GM23338 (cell line): ENCODE measurements at regions not wholly inside any gene's neighbourhood (a gene's known extent, or its start where the extent isn't known, plus 50 kb on each side); places are given as distances from the start of the nearest gene placed in this dataset.

Experiments used
- STAT1 ChIP-seq: IDR thresholded peaks from one replicate; pipeline ENCODE4 v1.6.1; 2016; ENCODE audit warnings: antibody characterized with exemption; ENCODE audit not compliant: unreplicated experiment
- ZNF114 ChIP-seq: fragments of 250-450 bp; sonication (Bioruptor Pico); IDR thresholded peaks from 2 replicates; pipeline ENCODE4 v1.5.0; 2020; ENCODE audit warnings: mild to moderate bottlenecking, moderate library complexity
- ZNF331 ChIP-seq: fragments of 250-450 bp; sonication (Bioruptor Pico); IDR thresholded peaks from 2 replicates; pipeline ENCODE4 v1.5.0; 2020; ENCODE audit warnings: low read depth, mild to moderate bottlenecking, moderate library complexity
- TF ChIP-seq, protein P1 (sequence below): fragments of 250-450 bp; sonication (Bioruptor Pico); IDR thresholded peaks from 2 replicates; pipeline ENCODE4 v1.5.0; 2020; ENCODE audit warnings: mild to moderate bottlenecking, moderate library complexity
- TF ChIP-seq, protein P2 (sequence below): IDR thresholded peaks from one replicate; pipeline ENCODE4 v1.6.1; 2018; ENCODE audit warnings: antibody characterized with exemption; ENCODE audit not compliant: unreplicated experiment

DNA sequence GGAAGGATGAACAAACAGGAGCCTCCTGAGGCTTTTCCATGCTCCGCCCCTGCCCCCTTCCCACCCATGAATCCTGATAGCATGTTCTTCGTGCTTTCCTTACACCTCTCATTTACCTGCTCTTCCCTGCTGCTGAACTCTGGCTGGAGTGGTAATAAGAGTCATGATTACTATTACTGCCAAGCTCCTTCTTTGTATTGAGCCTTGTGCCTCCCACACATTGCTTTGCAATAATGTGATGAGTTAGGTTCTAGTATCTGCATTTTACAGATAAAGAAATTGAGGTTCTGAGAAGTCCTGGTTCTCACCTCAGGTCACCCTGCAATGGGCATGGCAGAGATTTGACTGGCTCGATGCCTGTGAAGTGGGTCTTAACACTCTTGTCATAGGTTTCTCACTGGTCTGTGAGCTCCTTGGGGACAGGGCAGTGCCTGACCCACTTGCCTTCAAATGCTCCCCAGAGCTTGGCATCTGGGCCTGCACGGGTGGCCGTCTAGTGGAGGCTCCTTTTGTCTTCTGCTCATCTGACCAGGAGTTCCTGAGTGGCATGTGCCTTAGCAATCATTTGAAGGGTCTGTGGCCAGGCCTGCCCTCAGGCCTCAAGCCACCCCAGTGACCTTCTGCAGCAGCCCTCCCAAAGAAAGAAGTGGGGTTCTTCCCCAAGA, 309.2 kb upstream of the ZMIZ1 start (continued):
- TF ChIP-seq, protein P1, sequence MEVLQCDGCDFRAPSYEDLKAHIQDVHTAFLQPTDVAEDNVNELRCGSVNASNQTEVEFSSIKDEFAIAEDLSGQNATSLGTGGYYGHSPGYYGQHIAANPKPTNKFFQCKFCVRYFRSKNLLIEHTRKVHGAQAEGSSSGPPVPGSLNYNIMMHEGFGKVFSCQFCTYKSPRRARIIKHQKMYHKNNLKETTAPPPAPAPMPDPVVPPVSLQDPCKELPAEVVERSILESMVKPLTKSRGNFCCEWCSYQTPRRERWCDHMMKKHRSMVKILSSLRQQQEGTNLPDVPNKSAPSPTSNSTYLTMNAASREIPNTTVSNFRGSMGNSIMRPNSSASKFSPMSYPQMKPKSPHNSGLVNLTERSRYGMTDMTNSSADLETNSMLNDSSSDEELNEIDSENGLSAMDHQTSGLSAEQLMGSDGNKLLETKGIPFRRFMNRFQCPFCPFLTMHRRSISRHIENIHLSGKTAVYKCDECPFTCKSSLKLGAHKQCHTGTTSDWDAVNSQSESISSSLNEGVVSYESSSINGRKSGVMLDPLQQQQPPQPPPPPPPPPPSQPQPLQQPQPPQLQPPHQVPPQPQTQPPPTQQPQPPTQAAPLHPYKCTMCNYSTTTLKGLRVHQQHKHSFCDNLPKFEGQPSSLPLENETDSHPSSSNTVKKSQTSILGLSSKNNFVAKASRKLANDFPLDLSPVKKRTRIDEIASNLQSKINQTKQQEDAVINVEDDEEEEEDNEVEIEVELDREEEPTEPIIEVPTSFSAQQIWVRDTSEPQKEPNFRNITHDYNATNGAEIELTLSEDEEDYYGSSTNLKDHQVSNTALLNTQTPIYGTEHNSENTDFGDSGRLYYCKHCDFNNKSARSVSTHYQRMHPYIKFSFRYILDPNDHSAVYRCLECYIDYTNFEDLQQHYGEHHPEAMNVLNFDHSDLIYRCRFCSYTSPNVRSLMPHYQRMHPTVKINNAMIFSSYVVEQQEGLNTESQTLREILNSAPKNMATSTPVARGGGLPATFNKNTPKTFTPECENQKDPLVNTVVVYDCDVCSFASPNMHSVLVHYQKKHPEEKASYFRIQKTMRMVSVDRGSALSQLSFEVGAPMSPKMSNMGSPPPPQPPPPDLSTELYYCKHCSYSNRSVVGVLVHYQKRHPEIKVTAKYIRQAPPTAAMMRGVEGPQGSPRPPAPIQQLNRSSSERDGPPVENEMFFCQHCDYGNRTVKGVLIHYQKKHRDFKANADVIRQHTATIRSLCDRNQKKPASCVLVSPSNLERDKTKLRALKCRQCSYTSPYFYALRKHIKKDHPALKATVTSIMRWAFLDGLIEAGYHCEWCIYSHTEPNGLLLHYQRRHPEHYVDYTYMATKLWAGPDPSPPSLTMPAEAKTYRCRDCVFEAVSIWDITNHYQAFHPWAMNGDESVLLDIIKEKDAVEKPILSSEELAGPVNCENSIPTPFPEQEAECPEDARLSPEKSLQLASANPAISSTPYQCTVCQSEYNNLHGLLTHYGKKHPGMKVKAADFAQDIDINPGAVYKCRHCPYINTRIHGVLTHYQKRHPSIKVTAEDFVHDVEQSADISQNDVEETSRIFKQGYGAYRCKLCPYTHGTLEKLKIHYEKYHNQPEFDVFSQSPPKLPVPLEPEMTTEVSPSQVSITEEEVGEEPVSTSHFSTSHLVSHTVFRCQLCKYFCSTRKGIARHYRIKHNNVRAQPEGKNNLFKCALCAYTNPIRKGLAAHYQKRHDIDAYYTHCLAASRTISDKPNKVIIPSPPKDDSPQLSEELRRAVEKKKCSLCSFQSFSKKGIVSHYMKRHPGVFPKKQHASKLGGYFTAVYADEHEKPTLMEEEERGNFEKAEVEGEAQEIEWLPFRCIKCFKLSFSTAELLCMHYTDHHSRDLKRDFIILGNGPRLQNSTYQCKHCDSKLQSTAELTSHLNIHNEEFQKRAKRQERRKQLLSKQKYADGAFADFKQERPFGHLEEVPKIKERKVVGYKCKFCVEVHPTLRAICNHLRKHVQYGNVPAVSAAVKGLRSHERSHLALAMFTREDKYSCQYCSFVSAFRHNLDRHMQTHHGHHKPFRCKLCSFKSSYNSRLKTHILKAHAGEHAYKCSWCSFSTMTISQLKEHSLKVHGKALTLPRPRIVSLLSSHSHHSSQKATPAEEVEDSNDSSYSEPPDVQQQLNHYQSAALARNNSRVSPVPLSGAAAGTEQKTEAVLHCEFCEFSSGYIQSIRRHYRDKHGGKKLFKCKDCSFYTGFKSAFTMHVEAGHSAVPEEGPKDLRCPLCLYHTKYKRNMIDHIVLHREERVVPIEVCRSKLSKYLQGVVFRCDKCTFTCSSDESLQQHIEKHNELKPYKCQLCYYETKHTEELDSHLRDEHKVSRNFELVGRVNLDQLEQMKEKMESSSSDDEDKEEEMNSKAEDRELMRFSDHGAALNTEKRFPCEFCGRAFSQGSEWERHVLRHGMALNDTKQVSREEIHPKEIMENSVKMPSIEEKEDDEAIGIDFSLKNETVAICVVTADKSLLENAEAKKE (CRISPR knock-in tag) = no peak
- TF ChIP-seq ZNF114 (CRISPR knock-in tag) = no peak
- no peak for TF ChIP-seq STAT1
- TF ChIP-seq ZNF331 (CRISPR knock-in tag) = no peak
- TF ChIP-seq, protein P2, sequence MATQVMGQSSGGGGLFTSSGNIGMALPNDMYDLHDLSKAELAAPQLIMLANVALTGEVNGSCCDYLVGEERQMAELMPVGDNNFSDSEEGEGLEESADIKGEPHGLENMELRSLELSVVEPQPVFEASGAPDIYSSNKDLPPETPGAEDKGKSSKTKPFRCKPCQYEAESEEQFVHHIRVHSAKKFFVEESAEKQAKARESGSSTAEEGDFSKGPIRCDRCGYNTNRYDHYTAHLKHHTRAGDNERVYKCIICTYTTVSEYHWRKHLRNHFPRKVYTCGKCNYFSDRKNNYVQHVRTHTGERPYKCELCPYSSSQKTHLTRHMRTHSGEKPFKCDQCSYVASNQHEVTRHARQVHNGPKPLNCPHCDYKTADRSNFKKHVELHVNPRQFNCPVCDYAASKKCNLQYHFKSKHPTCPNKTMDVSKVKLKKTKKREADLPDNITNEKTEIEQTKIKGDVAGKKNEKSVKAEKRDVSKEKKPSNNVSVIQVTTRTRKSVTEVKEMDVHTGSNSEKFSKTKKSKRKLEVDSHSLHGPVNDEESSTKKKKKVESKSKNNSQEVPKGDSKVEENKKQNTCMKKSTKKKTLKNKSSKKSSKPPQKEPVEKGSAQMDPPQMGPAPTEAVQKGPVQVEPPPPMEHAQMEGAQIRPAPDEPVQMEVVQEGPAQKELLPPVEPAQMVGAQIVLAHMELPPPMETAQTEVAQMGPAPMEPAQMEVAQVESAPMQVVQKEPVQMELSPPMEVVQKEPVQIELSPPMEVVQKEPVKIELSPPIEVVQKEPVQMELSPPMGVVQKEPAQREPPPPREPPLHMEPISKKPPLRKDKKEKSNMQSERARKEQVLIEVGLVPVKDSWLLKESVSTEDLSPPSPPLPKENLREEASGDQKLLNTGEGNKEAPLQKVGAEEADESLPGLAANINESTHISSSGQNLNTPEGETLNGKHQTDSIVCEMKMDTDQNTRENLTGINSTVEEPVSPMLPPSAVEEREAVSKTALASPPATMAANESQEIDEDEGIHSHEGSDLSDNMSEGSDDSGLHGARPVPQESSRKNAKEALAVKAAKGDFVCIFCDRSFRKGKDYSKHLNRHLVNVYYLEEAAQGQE = no peak
